A549 (cell line): ENCODE measurements at regions not wholly inside any gene's neighbourhood (a gene's known extent, or its start where the extent isn't known, plus 50 kb on each side); places are given as distances from the start of the nearest gene placed in this dataset.

Experiments
- ATAC-seq, 2 experiments: fragments of 200-7000 bp in 1 of 2; fragments of >200 bp in 1 of 2; cut with Nextera tagmentation in 1 of 2; cut with Tn5 transposase in 1 of 2; 3 replicates each; pipeline versions ENCODE4 v1.8.0 to v1.9.1; 2018 to 2020; ENCODE audit warnings: mild to moderate bottlenecking in 1 of 2, moderate library complexity in 1 of 2
- CTCF ChIA-PET: fragments of 300-600 bp; sonication (Branson Sonifier 250); formaldehyde crosslinking; extraction: SDS; loops from one replicate; lab custom pipeline; 2021; ENCODE audit warnings: antibody characterized with exemption, inconsistent platforms; lab: Yijun Ruan, JAX
- POLR2A ChIA-PET: fragments of 350-600 bp; formaldehyde crosslinking; extraction: SDS; loops from one replicate; lab custom pipeline; 2021; ENCODE audit warnings: antibody characterized with exemption, inconsistent platforms; lab: Yijun Ruan, JAX
- DNase-seq, 2 experiments: peaks; one replicate each; pipeline versions ENCODE4 v3.0.0 to v3.0.0-alpha.2; 2011 to 2016; ENCODE audit warnings: low read depth in 1 of 2, low spot score in 1 of 2
- FAIRE-seq: peaks from 2 replicates; lab custom pipeline; 2011; peaks lifted over from hg19 to GRCh38; lab: Jason Lieb, UNC
- H3K27ac ChIP-seq, 2 experiments: fragments of >200 bp; sonication (Bioruptor Twin); formaldehyde crosslinking; 3 replicates each; pipeline ENCODE4 v1.5.1; 2016 to 2017
- H3K4me1 ChIP-seq: fragments of >200 bp; sonication (Bioruptor Twin); formaldehyde crosslinking; 3 replicates; pipeline ENCODE4 v1.6.1; 2016
- H3K4me2 ChIP-seq: fragments of >200 bp; sonication (Bioruptor Twin); formaldehyde crosslinking; 3 replicates; pipeline ENCODE4 v1.6.1; 2016
- H3K4me3 ChIP-seq: fragments of >200 bp; sonication (Bioruptor Twin); formaldehyde crosslinking; 3 replicates; pipeline ENCODE4 v1.5.1; 2016
- H3K9me3 ChIP-seq: fragments of >200 bp; sonication (Bioruptor Twin); formaldehyde crosslinking; 3 replicates; pipeline ENCODE4 v1.6.1; 2016
- CBX2 ChIP-seq: fragments of 200-600 bp; sonication (generic); IDR thresholded peaks from 2 replicates; pipeline ENCODE4 v1.6.1; 2016; ENCODE audit warnings: low read depth, mild to moderate bottlenecking, borderline replicate concordance
- EHMT2 ChIP-seq: fragments of 200-600 bp; sonication (generic); IDR thresholded peaks from 2 replicates; pipeline ENCODE4 v1.6.1; 2016; ENCODE audit warnings: antibody characterized with exemption, low read depth, mild to moderate bottlenecking, moderate library complexity
- ESRRA ChIP-seq: fragments of 150-350 bp; IDR thresholded peaks from 2 replicates; pipeline ENCODE4 v1.6.1; 2014; ENCODE audit warnings: mild to moderate bottlenecking, low read length, borderline replicate concordance
- HDAC2 ChIP-seq: fragments of 200-600 bp; sonication (generic); IDR thresholded peaks from 2 replicates; pipeline ENCODE4 v1.6.1; 2016
- HEYL ChIP-seq: fragments of 250-450 bp; sonication (Bioruptor Pico); IDR thresholded peaks from 2 replicates; pipeline ENCODE4 v1.8.0; 2021; ENCODE audit warnings: mild to moderate bottlenecking, moderate library complexity
- HMGXB4 ChIP-seq: fragments of 250-450 bp; sonication (Bioruptor Pico); IDR thresholded peaks from 2 replicates; pipeline ENCODE4 v1.5.0; 2021; ENCODE audit warnings: mild to moderate bottlenecking, moderate library complexity, borderline replicate concordance
- HOXB5 ChIP-seq: fragments of 250-450 bp; sonication (Bioruptor Pico); IDR thresholded peaks from 2 replicates; pipeline ENCODE4 v1.5.0; 2020; ENCODE audit warnings: mild to moderate bottlenecking, moderate library complexity
- KDM1A ChIP-seq: fragments of 200-600 bp; sonication (generic); IDR thresholded peaks from 2 replicates; pipeline ENCODE4 v1.6.1; 2016; ENCODE audit warnings: low read depth, mild to moderate bottlenecking
- KDM5A ChIP-seq: fragments of 200-600 bp; sonication (generic); IDR thresholded peaks from 2 replicates; pipeline ENCODE4 v1.6.1; 2016; ENCODE audit warnings: antibody characterized with exemption, mild to moderate bottlenecking
- NFE2L2 ChIP-seq: fragments of 150-350 bp; conservative IDR thresholded peaks from 2 replicates; pipeline ENCODE4 v1.6.1; 2014; ENCODE audit warnings: low read length
- NPAS2 ChIP-seq: fragments of 250-450 bp; sonication (Bioruptor Pico); IDR thresholded peaks from 2 replicates; pipeline ENCODE4 v1.8.0; 2022; ENCODE audit warnings: mild to moderate bottlenecking, moderate library complexity, borderline replicate concordance
- POLR2AphosphoS2 ChIP-seq: conservative IDR thresholded peaks from 2 replicates; pipeline ENCODE4 v1.6.1; 2012; ENCODE audit warnings: low read length, improper control_type of control experiment, inconsistent platforms
- REST ChIP-seq: fragments of 200-600 bp; sonication (generic); IDR thresholded peaks from 2 replicates; pipeline ENCODE4 v1.6.1; 2016; ENCODE audit warnings: antibody characterized with exemption, mild to moderate bottlenecking, moderate library complexity
- RFX5 ChIP-seq: fragments of 450-650 bp; IDR thresholded peaks from 2 replicates; pipeline ENCODE4 v1.7.1; 2014; ENCODE audit warnings: antibody characterized with exemption, mild to moderate bottlenecking, moderate library complexity
- RNF2 ChIP-seq: fragments of 200-600 bp; sonication (generic); IDR thresholded peaks from 2 replicates; pipeline ENCODE4 v1.6.1; 2016; ENCODE audit warnings: low read depth, mild to moderate bottlenecking, antibody characterized with exemption, moderate library complexity, borderline replicate concordance
- SMC3 ChIP-seq: fragments of >200 bp; sonication (Bioruptor Twin); formaldehyde crosslinking; IDR thresholded peaks from 3 replicates; pipeline ENCODE4 v1.6.1; 2018; ENCODE audit warnings: inconsistent platforms
- SREBF2 ChIP-seq: fragments of 450-650 bp; IDR thresholded peaks from 2 replicates; pipeline ENCODE4 v1.6.1; 2014; ENCODE audit warnings: mild to moderate bottlenecking, moderate library complexity
- TFCP2L1 ChIP-seq: fragments of 250-450 bp; sonication (Bioruptor Pico); IDR thresholded peaks from 2 replicates; pipeline ENCODE4 v1.5.0; 2021; ENCODE audit warnings: mild to moderate bottlenecking
- TP53 ChIP-seq: fragments of 250-450 bp; sonication (Bioruptor Pico); IDR thresholded peaks from 2 replicates; pipeline ENCODE4 v1.5.0; 2021; ENCODE audit warnings: mild to moderate bottlenecking, moderate library complexity
- ZNF302 ChIP-seq: fragments of 250-450 bp; sonication (Bioruptor Pico); IDR thresholded peaks from 2 replicates; pipeline ENCODE4 v1.9.0; 2021; ENCODE audit warnings: inconsistent platforms, mild to moderate bottlenecking, moderate library complexity
- ZSCAN20 ChIP-seq: fragments of 250-450 bp; sonication (Bioruptor Pico); IDR thresholded peaks from 2 replicates; pipeline ENCODE4 v1.8.0; 2022; ENCODE audit warnings: mild to moderate bottlenecking, moderate library complexity
- WGBS: methylation state at CpG from one replicate; pipeline ENCODE4 v1.1.6; 2017; ENCODE audit errors: missing lambda C conversion rate; 5-methylcytosine and 5-hydroxymethylcytosine counted together

GRCh38 chr2:42116195-42117181 lies 52.7 kb upstream of the EML4 start:
- no peak for DNase-seq
- H3K27ac ChIP-seq: peak overlapping the region in 1 of 2 experiments; percentile 46; a peak in 4 of 6 replicates
- peak overlapping the region; percentile 60 for H3K4me2 ChIP-seq
- TF ChIP-seq NPAS2 (no peak), RNF2 (no peak), NFE2L2 (no peak), CBX2 (no peak), TFCP2L1 (CRISPR knock-in tag) (no peak)
- H3K4me3 ChIP-seq: no peak overlapping the region
- ChIA-PET CTCF (interaction anchor here (1.0 to 3.8 kb wide), 8 partner anchors 9 to 547 kb away, joined by 3 to 21 read pairs (median 4); no protein-coding TSS in a partner anchor), POLR2A (interaction anchor here (2.9 kb wide), 1 partner anchor 17 kb away, joined by 12 read pairs; no protein-coding TSS in a partner anchor)
- 0 out of 6 replicates have a peak, but pooled peaks of 1 of the 2 experiments have one; percentile 6 for ATAC-seq
- FAIRE-seq: peak; percentile 93
- peaks cover 45% of the 10 kb centered on the region for H3K4me1 ChIP-seq
- H3K9me3 ChIP-seq: peaks cover 9% of the 10 kb centered on the region; the same call in 2 of the 3 replicates
- 62% methylated on average over 5 of the region's 5 CpGs for WGBS

GRCh38 chr2:42117182-42117579 lies 52.0 kb upstream of the EML4 start:
- peaks cover 43% of the 10 kb centered on the region for H3K4me1 ChIP-seq
- ATAC-seq (no peak), DNase-seq (no peak), FAIRE-seq (no peak)
- H3K4me3 ChIP-seq: no peak overlapping the region
- peaks cover 9% of the 10 kb centered on the region; the same call in 2 of the 3 replicates for H3K9me3 ChIP-seq
- POLR2A ChIA-PET: interaction anchor here (1.3 to 2.9 kb wide), 3 partner anchors 10 to 25 kb away, joined by 3 to 12 read pairs (median 5); no protein-coding TSS in a partner anchor
- CTCF ChIA-PET: interaction anchor here (1.7 to 3.8 kb wide), 4 partner anchors 22 to 263 kb away, joined by 4 to 21 read pairs (median 12); no protein-coding TSS in a partner anchor
- no peak for TF ChIP-seq TP53 (CRISPR knock-in tag)
- no peak for TF ChIP-seq KDM1A
- TF ChIP-seq HOXB5 (CRISPR knock-in tag): no peak
- no peak for TF ChIP-seq ZNF302 (CRISPR knock-in tag)
- TF ChIP-seq HEYL (CRISPR knock-in tag): no peak
- no peak for TF ChIP-seq HMGXB4
- no peak for TF ChIP-seq SREBF2
- TF ChIP-seq ESRRA: no peak
- no peak for TF ChIP-seq KDM5A
- no peak for TF ChIP-seq RFX5
- no peak for TF ChIP-seq TFCP2L1 (CRISPR knock-in tag)
- TF ChIP-seq SMC3: no peak
- TF ChIP-seq EHMT2: no peak
- TF ChIP-seq POLR2AphosphoS2: no peak
- no peak for TF ChIP-seq HDAC2
- TF ChIP-seq REST: no peak
- TF ChIP-seq ZSCAN20: no peak
- peak overlapping the region; percentile 60 for H3K4me2 ChIP-seq
- H3K27ac ChIP-seq: peak overlapping the region; percentile 60 to 63; a peak in 5 of 6 replicates
- WGBS: 61% methylated on average over 3 of the region's 3 CpGs
